Activated CD8-positive, alpha-beta T cell treated with anti-CD3 and anti-CD28 coated beads, Interleukin-2, amount 10 ng/mL, durations not matched to agents 7 days and 5 days (primary cell): ENCODE measurements at regions not wholly inside any gene's neighbourhood (a gene's known extent, or its start where the extent isn't known, plus 50 kb on each side); places are given as distances from the start of the nearest gene placed in this dataset.

ENCODE experiments used
- ATAC-seq: fragments of 150-1000 bp; cut with Tn5 transposase; one replicate; pipeline ENCODE4 v1.10.0; 2021; ENCODE audit warnings: moderate library complexity
- CTCF ChIA-PET: fragments of 350-600 bp; sonication (Branson Sonifier 250); formaldehyde crosslinking; loops from one replicate; lab custom pipeline; 2021; ENCODE audit warnings: antibody characterized with exemption; lab: Charles Lee
- POLR2A ChIA-PET: fragments of 350-600 bp; sonication (Branson Sonifier 250); formaldehyde crosslinking; loops from one replicate; lab custom pipeline; 2021; ENCODE audit warnings: antibody characterized with exemption; lab: Charles Lee
- DNase-seq: peaks from one replicate; pipeline ENCODE4 v3.0.0-alpha.2; 2020
- H3K27ac Mint-ChIP-seq: one replicate; pipeline ENCODE4 v1.8.0; 2021; ENCODE audit warnings: mild to moderate bottlenecking, mixed read lengths
- H3K27me3 Mint-ChIP-seq: one replicate; pipeline ENCODE4 v1.8.0; 2021; ENCODE audit warnings: low read depth, mixed read lengths
- H3K36me3 Mint-ChIP-seq: one replicate; pipeline ENCODE4 v1.8.0; 2021; ENCODE audit warnings: low read depth, mixed read lengths
- H3K4me1 Mint-ChIP-seq: one replicate; pipeline ENCODE4 v1.8.0; 2021; ENCODE audit warnings: low read depth, mixed read lengths
- H3K4me3 Mint-ChIP-seq: one replicate; pipeline ENCODE4 v1.8.0; 2021; ENCODE audit warnings: mild to moderate bottlenecking, mixed read lengths
- H3K9me3 Mint-ChIP-seq: one replicate; pipeline ENCODE4 v1.8.0; 2022; ENCODE audit warnings: mixed read lengths; ENCODE audit not compliant: insufficient read depth

- H3K36me3 Mint-ChIP-seq = no peaks in the 10 kb centered on the region
- H3K4me3 Mint-ChIP-seq = no peak overlapping the region
- no peaks in the 10 kb centered on the region for H3K4me1 Mint-ChIP-seq
- H3K27me3 Mint-ChIP-seq = no peaks in the 10 kb centered on the region
- H3K9me3 Mint-ChIP-seq = peaks cover 3% of the 10 kb centered on the region
- DNase-seq (no peak), ATAC-seq (no peak)
- POLR2A ChIA-PET = no interaction called here
- no peak overlapping the region for H3K27ac Mint-ChIP-seq
- CTCF ChIA-PET = no interaction called here
Observed at GRCh38 chr5:104400941-104401340, 838.4 kb upstream of the NUDT12 start.

- POLR2A ChIA-PET = no interaction called here
- CTCF ChIA-PET = no interaction called here
- H3K36me3 Mint-ChIP-seq = no peaks in the 10 kb centered on the region
- H3K9me3 Mint-ChIP-seq = peaks cover 23% of the 10 kb centered on the region
- no peaks in the 10 kb centered on the region for H3K4me1 Mint-ChIP-seq
- no peaks in the 10 kb centered on the region for H3K27me3 Mint-ChIP-seq
- H3K27ac Mint-ChIP-seq = no peak overlapping the region
- no peak overlapping the region for H3K4me3 Mint-ChIP-seq
- ATAC-seq (no peak), DNase-seq (no peak)
Observed at GRCh38 chr5:104385906-104386305, 823.3 kb upstream of the NUDT12 start.

GRCh38 chr5:104375345-104375744 is 812.8 kb upstream of the NUDT12 start:
- ATAC-seq (no peak), DNase-seq (no peak)
- H3K4me1 Mint-ChIP-seq = no peaks in the 10 kb centered on the region
- H3K27ac Mint-ChIP-seq = no peak overlapping the region
- no peaks in the 10 kb centered on the region for H3K36me3 Mint-ChIP-seq
- CTCF ChIA-PET = no interaction called here
- H3K9me3 Mint-ChIP-seq = no peaks in the 10 kb centered on the region
- no peak overlapping the region for H3K4me3 Mint-ChIP-seq
- POLR2A ChIA-PET = no interaction called here
- no peaks in the 10 kb centered on the region for H3K27me3 Mint-ChIP-seq

- Mint-ChIP-seq H3K4me1 (no peaks in the 10 kb centered on the region), H3K36me3 (no peaks in the 10 kb centered on the region), H3K9me3 (peaks cover 9% of the 10 kb centered on the region), H3K27me3 (no peaks in the 10 kb centered on the region), H3K4me3 (no peak overlapping the region), H3K27ac (no peak overlapping the region)
- ChIA-PET POLR2A (no interaction called here), CTCF (no interaction called here)
- ATAC-seq (no peak), DNase-seq (no peak)
Observed at GRCh38 chr5:104372796-104373195, 810.2 kb upstream of the NUDT12 start.

- POLR2A ChIA-PET = no interaction called here
- H3K36me3 Mint-ChIP-seq = no peaks in the 10 kb centered on the region
- no peak overlapping the region for H3K4me3 Mint-ChIP-seq
- DNase-seq (no peak), ATAC-seq (no peak)
- H3K27me3 Mint-ChIP-seq = no peaks in the 10 kb centered on the region
- CTCF ChIA-PET = no interaction called here
- no peak overlapping the region for H3K27ac Mint-ChIP-seq
- peaks cover 12% of the 10 kb centered on the region for H3K9me3 Mint-ChIP-seq
- H3K4me1 Mint-ChIP-seq = no peaks in the 10 kb centered on the region
Observed at GRCh38 chr5:104372376-104372775, 809.8 kb upstream of the NUDT12 start.

GRCh38 chr5:104370523-104370922 is 807.9 kb upstream of the NUDT12 start:
- H3K36me3 Mint-ChIP-seq = no peaks in the 10 kb centered on the region
- ChIA-PET POLR2A (no interaction called here), CTCF (no interaction called here)
- no peak overlapping the region for H3K27ac Mint-ChIP-seq
- no peaks in the 10 kb centered on the region for H3K27me3 Mint-ChIP-seq
- DNase-seq = no peak
- H3K9me3 Mint-ChIP-seq = peaks cover 22% of the 10 kb centered on the region
- ATAC-seq = no peak
- no peak overlapping the region for H3K4me3 Mint-ChIP-seq
- H3K4me1 Mint-ChIP-seq = no peaks in the 10 kb centered on the region

GRCh38 chr5:104367978-104368377 is 805.4 kb upstream of the NUDT12 start:
- no peaks in the 10 kb centered on the region for H3K4me1 Mint-ChIP-seq
- no peak for ATAC-seq
- H3K36me3 Mint-ChIP-seq = no peaks in the 10 kb centered on the region
- H3K27me3 Mint-ChIP-seq = no peaks in the 10 kb centered on the region
- H3K9me3 Mint-ChIP-seq = peaks cover 22% of the 10 kb centered on the region
- no peak overlapping the region for H3K4me3 Mint-ChIP-seq
- CTCF ChIA-PET = no interaction called here
- no peak overlapping the region for H3K27ac Mint-ChIP-seq
- no peak for DNase-seq
- POLR2A ChIA-PET = no interaction called here

- peaks cover 13% of the 10 kb centered on the region for H3K9me3 Mint-ChIP-seq
- no peaks in the 10 kb centered on the region for H3K4me1 Mint-ChIP-seq
- no peaks in the 10 kb centered on the region for H3K36me3 Mint-ChIP-seq
- no peak overlapping the region for H3K4me3 Mint-ChIP-seq
- no peak overlapping the region for H3K27ac Mint-ChIP-seq
- no peak for DNase-seq
- ChIA-PET CTCF (no interaction called here), POLR2A (no interaction called here)
- ATAC-seq = no peak
- H3K27me3 Mint-ChIP-seq = no peaks in the 10 kb centered on the region
Observed at GRCh38 chr5:104363567-104363966, 801.0 kb upstream of the NUDT12 start.

- CTCF ChIA-PET = no interaction called here
- H3K36me3 Mint-ChIP-seq = no peaks in the 10 kb centered on the region
- H3K4me1 Mint-ChIP-seq = no peaks in the 10 kb centered on the region
- H3K9me3 Mint-ChIP-seq = peaks cover 7% of the 10 kb centered on the region
- DNase-seq (no peak), ATAC-seq (no peak)
- POLR2A ChIA-PET = no interaction called here
- no peak overlapping the region for H3K4me3 Mint-ChIP-seq
- no peak overlapping the region for H3K27ac Mint-ChIP-seq
- H3K27me3 Mint-ChIP-seq = no peaks in the 10 kb centered on the region
Observed at GRCh38 chr5:104361932-104362331, 799.3 kb upstream of the NUDT12 start.

- Mint-ChIP-seq H3K27me3 (no peaks in the 10 kb centered on the region), H3K4me3 (no peak overlapping the region), H3K36me3 (no peaks in the 10 kb centered on the region), H3K9me3 (no peaks in the 10 kb centered on the region), H3K27ac (no peak overlapping the region), H3K4me1 (no peaks in the 10 kb centered on the region)
- ATAC-seq (no peak), DNase-seq (no peak)
- ChIA-PET POLR2A (no interaction called here), CTCF (no interaction called here)
Observed at GRCh38 chr5:104355350-104355749, 792.8 kb upstream of the NUDT12 start.

GRCh38 chr5:104353371-104353770 is 790.8 kb upstream of the NUDT12 start:
- ChIA-PET POLR2A (no interaction called here), CTCF (no interaction called here)
- no peaks in the 10 kb centered on the region for H3K4me1 Mint-ChIP-seq
- no peak overlapping the region for H3K27ac Mint-ChIP-seq
- no peak overlapping the region for H3K4me3 Mint-ChIP-seq
- H3K9me3 Mint-ChIP-seq = no peaks in the 10 kb centered on the region
- no peak for ATAC-seq
- H3K27me3 Mint-ChIP-seq = no peaks in the 10 kb centered on the region
- DNase-seq = no peak
- H3K36me3 Mint-ChIP-seq = no peaks in the 10 kb centered on the region

GRCh38 chr5:104352954-104353353 is 790.4 kb upstream of the NUDT12 start:
- no peak for ATAC-seq
- no peaks in the 10 kb centered on the region for H3K4me1 Mint-ChIP-seq
- CTCF ChIA-PET = no interaction called here

GRCh38 chr5:104347119-104347708 is 784.6 kb upstream of the NUDT12 start:
- Mint-ChIP-seq H3K4me3 (no peak overlapping the region), H3K27ac (no peak overlapping the region), H3K27me3 (no peaks in the 10 kb centered on the region), H3K36me3 (no peaks in the 10 kb centered on the region), H3K4me1 (no peaks in the 10 kb centered on the region), H3K9me3 (peaks cover 9% of the 10 kb centered on the region)
- ChIA-PET CTCF (no interaction called here), POLR2A (no interaction called here)
- ATAC-seq = no peak
- no peak for DNase-seq

More at GRCh38 chr5:104352954-104353353, 790.4 kb upstream of the NUDT12 start:
- Mint-ChIP-seq H3K36me3 (no peaks in the 10 kb centered on the region), H3K27me3 (no peaks in the 10 kb centered on the region), H3K4me3 (no peak overlapping the region), H3K27ac (no peak overlapping the region), H3K9me3 (no peaks in the 10 kb centered on the region)
- no peak for DNase-seq
- POLR2A ChIA-PET = no interaction called here
